Stimulated activated CD4-positive, alpha-beta T cell treated with anti-CD3 and anti-CD28 coated beads, Interleukin-12 subunit alpha, Interleukin-12 subunit beta, amount 100 ng/mL, for 24 hours (primary cell): ENCODE measurements at regions not wholly inside any gene's neighbourhood (a gene's known extent, or its start where the extent isn't known, plus 50 kb on each side); places are given as distances from the start of the nearest gene placed in this dataset.

Source experiments
- DNase-seq, 2 experiments: peaks; one replicate each; pipeline ENCODE4 v3.0.0-alpha.2; 2020; ENCODE audit warnings: low read depth in 2 of 2

DNA sequence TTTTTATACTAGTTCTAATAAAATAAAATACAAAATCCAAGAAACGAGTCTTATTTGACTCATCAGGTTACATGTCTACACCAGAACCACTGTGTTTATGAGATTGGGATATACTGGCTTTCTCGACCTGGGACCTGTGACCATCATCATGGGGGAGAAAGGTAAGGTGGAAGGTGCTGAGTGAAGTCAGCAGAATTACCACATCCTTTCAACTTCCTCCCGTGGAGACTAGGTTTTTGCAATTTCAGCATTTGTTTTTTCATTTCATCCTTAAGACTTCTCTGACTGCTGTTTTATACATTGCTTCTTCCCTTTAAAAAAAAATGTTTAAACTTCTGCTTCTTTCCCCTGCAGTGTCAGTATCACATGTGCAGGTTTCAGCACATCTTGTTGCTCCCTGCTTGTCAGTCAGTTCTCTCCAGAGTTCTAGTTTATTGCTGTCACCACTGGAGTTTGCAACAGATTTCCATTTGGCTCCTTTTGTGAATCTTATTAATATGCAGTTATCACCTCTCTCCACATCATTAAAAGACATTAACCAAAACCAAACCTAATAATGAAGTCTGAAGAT, 60.4 kb upstream of the HAO2 start:
- DNase-seq: no peak

DNA sequence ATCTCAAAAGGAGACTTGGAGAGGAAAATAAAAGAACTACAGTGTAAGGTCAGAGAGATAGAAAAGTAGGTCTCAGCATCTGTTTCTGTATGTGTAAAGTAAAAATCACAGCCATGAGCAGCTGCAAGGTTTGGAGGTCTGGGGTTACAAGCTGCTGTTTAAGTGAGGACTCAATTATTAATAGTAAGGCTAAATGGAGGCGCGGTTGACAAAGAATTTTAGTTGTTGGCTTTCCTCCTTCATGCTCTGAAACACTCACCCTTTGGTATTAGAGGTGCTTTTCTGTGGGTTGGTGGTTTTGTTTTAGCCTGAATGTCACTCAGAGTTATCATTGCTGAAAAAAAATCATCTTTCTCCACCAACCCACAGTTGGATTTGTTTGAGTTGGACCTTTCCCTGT, 59.8 kb upstream of the HAO2 start:
- no peak for DNase-seq

DNA sequence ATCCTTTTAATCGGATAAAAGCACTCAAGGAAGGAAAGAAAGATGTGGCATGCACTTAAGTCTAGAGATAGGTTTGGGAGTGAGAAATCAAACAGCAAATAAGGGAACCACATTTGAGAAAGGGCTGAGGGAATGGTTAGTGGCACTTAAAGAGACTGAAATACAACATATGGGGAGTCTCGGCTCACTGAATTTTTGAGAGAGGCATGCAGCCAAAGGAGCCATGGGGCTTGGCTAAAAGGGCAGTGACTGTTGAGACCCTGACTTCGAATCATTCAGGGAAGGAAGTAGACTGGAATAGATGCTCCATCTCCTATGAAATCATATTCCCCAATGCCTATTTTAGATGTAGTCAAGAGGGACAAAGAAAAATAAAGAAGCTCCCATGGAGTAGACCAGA, 58.3 kb upstream of the HAO2 start:
- no peak for DNase-seq

DNA sequence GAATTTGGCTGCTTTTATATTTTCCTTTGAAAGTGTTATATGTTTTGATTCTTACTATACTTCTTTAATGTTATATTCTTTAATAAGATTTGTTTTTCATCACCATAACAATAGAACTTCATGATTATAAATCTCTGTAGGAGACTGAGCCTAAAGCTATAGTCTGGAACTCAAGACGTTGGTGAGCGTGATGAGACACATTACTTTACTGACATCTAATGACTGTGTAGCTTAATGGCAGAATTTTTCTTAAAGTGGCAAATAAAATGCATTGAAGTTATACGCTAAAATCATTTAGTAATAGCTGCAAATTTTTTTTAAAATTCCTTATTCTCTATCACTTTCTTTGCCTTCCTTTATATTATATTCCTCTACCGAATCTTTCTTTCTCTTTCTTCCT, 56.1 kb upstream of the HAO2 start:
- no peak for DNase-seq

DNA sequence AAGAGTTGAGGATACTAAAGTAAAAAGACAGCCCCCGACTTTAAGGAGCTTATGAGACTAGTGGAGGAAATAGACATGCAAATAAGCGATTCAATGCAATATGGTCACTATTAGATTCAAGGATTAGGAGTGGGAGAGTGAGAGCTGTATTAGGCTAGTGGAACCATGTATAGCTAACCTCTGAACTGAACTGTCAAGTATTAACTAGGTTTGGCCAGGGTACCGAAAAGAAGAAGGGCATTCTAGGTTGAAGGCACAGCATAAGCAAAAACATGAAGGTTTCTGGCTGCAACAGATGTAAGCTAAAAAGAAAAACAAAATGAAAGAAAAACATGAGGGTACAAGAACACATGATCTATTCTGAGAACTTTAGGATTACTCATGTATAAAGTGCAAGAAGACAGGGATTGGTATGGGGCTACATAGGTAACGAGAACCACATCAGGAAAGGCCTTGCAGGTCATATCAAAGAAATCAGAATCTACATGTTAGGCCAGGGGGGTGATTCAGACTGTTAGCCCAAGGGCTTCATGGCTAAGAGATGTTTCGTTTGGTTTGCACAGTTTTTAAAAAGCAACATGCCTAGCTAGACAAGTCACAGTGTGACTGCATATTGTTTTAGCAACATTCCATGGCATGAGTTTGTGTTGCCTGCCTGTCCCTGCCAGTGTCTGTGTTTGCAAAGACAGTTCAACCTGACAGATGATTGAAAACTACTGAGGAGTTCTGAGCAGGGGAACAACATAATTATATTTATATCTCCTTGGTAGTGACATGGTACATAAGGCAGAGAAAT, 54.4 kb upstream of the HAO2 start:
- no peak for DNase-seq

GRCh38 chr1:119316870-119317416, 51.6 kb upstream of the HAO2 start:
- no peak for DNase-seq

DNA sequence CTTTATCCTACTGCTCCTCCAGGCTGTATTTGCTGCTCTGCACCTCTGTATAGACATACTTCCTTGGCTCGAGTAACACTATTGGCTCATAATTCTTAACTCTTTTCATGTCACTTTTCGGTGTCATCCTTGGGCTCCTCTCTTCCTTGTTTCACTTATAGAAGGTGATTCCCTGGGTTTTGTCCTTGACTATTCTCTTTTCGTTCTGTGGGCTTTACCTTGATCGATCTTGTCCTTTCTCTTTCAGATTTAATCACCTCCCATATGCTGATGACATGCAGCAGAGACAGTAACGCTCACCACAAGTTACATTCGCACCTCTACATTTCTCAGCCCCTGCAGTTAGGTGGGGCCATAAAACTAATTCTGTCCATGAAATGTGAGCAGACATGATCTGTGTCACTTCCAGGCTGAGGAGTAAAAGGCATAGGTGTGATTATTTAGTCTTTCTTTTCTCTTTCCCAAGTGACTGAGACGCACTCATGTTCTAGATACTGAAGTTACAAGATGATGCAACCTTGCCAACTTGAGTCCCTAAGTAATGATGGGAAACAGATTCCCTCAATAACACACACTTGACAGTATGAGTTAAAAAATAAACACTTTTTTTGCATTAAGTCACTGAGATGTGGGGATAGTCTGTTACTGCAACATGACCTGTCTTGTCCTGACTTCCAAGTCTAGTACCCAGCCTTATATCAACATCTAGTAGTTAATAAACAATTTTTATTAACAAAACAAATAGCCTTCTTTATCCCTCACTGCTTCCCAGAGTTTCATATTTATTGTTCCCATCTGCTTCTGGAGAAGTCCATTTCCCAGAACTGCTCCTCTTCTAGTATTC, 49.9 kb upstream of the HAO2 start:
- no peak for DNase-seq
